HG03457 (cell line): ENCODE measurements at regions not wholly inside any gene's neighbourhood (a gene's known extent, or its start where the extent isn't known, plus 50 kb on each side); places are given as distances from the start of the nearest gene placed in this dataset.
"Not testable (repeated sequence)": the region's sequence is repeated elsewhere in the genome, so short reads cannot be mapped to it uniquely, and the experiment has no call there.

Experiments
- ATAC-seq: cut with Tn5 transposase; IDR thresholded peaks from one replicate; pipeline ENCODE4 v1.9.1; 2021; ENCODE audit warnings: moderate number of reproducible peaks; ENCODE audit not compliant: unreplicated experiment

DNA sequence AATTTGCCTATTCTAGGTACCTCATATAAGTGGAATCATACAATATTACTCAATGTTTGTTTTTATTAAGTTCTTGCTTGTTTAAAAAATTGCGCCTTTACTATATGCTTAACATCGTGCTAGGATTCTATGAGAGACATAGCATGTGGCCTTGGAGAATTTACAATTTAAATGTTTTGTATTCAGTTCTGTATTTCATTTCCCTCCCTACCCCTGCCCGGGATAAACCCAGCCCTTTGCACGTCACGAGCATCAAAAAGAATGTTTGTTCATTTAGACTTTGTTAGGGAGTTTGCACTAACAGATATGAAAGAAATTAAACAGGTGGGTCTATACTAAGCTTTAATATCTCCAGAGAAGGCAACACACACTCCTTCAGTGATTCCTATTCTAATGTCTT is 75.7 kb downstream of the C18orf54 start:
- no peak for ATAC-seq

DNA sequence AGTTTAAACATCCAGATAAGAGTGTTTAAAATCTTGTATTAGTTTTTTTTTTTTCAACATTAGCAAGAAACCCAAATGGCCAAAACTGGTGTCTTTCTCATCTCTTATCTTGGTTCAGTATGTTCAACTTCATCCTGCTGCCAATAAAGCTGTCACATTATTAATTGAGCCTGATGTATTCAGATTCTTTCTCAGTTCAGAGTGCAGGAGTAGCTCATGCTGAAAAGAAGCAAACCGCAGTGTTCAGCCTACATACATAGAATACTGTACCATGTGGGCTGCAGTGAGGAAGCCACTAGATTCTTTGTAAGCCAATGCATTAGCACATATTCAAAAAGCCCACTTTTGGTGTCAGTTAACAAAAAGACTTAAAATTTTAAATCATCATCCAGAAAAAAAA is 76.2 kb downstream of the C18orf54 start:
- ATAC-seq, result no peak

DNA sequence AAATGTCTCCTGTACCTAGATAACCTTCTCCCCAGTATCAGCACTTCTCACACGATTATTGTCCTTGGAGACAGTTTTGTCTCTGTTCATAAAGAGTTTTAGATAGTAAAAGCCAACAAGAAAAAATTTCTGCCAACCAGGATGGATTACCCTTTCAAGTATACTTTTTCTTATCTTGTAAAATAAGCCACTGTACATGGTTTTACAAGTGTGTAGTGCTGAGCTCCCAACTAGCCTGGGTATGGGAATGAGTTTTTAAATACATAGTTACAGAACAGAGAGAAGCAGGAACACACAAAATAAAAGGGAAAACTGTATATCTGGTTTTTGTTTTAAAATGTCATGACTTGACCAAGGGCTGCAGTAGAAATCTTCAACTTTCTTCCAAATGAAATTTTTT is 76.7 kb downstream of the C18orf54 start:
- ATAC-seq, result no peak

DNA sequence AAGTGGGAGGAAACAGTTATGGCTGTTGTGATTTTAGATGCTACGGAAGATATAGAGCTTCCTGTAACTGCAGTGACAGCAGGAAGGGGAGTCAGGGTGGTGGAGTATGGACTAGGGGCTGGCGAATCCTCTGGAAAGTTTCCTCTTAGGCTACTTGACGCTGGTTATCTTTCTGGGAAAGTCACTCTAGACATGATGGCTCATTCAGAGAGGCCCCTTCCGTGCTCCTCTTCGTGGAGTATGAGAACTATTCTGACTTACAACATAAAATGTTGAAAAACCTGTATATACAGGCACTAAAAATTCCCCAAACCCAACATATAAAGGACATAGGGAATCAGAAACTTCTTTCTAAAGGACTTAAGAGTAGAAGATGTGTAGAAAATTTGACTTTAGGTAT is 78.8 kb downstream of the C18orf54 start:
- no peak for ATAC-seq

DNA sequence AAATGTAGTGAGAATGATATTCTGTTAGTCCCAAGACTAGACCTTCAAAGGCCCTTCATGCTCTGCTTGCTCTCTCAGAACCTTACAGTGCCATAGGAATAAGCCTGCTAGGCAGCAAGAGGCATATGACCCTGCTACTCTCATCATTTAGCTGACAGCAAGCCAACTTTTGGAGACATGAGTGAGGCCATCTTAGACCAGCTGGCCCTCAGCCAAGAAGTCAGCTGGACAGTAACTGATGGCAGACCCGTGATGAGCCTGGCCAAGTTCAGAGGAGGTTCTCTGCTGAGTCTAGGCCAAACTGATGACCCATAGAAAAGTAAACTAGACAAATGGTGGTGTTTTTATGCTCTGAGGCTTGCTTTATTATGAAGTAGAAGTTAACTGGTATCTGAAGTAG is 82.6 kb downstream of the C18orf54 start:
- no peak for ATAC-seq

DNA sequence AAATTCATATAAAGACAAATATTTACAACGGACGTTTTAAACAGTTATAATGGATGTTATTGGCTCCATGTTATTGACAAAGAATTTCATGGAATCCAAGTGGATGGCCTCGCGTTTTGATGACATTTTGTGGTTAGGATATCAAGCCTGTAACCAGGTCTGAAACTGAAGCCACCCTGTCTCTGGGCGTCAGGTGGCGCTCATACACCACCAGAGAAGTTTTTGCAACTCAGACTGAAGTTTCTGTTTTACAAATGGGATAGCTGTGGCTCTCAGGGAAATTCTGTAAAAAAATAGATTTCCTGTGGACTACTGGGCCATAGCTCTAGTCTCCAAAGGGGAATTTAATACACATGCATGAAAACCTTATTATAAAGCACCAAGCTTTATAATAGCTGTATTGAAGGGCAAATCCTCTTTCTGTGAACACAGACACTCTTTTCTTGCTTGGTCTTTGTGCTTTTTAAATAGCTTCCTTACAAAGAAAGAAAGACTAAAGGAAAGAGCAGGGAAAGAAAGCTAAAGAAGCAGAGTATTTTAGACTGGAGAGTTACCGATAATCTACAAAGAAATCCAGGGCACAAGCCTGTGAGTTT is 86.7 kb downstream of the C18orf54 start:
- peak; percentile 65 for ATAC-seq

DNA sequence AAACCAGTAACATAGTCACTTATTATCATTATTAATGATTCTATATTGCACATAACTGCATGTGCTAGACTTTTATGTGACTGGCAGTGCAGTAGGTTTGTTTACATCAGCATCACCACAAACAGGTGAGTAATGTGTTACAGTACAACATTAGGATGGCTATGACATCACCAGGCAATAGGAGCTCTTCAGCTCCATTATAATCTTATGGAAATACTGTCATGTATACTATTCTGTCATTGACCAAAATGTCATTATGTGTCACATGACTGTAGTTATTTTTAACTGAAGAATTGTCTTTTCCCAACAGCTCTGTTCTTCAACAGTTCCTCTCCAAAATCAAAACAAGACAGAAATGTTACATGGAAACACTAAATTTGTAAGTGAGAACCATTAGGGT is 96.3 kb downstream of the C18orf54 start:
- ATAC-seq, result no peak

DNA sequence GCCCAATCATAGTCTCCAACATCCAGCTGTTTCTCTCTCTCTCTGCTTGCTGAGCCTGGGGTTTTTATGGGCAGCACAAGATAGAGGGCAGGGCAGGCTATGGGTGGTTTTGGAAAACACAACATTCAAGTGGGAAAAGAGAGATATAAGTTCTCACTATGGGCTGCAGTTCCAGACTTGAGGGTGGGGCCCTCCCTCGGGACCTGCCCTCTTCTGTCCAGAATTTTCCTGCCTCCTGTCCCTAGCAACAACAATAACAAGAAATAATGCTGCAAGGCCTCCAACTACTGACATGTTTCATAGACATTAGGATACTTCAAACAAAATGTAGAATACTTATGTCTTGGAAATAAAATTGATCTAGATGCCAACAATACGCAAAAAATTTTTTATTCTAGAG is 107.8 kb downstream of the C18orf54 start:
- ATAC-seq, result no peak

DNA sequence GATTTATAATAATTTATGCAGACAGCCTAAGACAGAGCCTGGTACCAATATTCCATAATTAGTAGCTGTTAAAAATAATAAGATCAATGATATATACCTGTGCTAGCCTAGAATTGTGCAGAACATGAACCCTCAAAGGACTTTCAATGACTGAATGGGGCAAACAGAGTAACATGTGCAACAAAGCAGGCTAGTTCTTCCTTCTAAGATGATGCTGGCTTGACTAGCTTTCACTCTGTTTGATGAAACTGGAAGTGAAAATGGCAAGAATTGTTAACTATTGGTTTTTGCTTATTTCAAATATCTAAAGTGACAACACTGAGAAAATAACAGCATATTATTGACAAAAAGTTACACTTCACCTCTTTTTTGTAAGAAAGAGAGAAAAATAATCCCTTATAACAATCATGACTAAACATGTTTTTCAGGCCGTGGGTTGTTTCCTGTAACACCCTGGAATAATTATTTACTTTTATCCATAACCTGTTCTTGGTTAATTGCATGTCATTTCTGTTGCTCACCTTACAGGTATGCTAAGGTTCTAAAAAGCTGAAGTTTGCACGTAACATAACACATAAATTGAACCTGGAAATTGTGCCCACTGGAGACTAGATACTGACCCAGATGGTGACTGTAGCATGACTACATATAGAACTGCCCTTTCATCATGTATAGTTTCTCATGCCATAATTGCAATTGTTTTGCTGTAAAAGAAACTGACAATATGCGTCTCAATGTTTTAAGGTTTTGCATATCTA is 108.7 kb downstream of the C18orf54 start:
- no peak for ATAC-seq

DNA sequence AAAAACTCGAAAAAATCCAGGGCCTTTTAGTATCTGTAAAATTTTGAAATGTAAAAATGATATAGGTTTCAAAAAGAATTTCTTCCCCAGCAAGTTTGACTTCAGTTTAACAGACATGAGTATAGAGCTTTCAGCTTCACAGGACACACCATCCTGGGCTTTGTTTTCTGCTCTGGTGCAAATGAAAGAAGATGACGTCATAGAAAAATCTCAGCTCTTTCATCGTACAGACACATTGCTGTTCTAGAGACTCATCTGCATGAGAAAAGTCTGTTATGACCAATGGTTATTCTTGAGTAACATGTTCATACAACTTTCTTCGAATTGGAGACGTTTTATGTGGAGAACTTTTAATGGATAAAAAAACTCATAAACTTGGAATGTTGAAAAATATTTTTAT is 111.7 kb upstream of the DYNAP start:
- ATAC-seq, result no peak

DNA sequence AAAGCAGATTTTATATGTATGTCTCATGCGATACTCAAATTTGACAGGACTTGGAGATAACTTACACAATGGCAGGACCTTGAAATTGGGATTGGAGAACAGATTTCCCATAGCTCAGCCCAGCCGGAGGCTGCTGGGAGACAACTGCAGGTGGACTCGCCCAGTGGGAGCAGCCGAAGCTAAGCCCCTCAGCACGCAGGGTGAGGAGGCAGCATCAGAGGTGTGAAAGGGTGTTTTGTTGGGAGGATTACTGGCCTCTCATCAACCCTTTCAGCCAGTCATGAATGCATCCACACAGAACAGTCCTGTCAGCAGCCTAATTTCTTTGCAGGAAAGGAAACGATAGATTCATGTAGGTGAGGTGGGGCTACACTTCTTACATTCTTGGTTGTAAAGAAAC is 110.4 kb upstream of the DYNAP start:
- no peak for ATAC-seq

DNA sequence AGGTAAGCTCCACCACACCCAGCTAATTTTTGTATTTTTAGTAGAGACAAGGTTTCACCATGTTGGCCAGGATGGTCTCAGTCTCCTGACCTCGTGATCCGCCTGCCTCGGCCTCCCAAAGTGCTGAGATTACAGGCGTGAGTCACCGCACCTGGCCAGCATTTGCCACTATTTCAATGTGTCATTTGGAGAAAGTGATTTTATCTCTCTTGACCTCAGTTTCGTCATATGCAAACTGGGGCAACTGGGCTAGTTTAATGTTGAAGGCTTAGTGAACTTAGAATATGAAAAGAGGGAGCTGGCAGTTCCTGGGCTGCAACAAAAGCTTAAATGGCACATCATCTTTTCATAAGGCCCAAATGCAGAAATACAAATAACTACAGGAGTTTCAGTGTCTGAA is 88.6 kb upstream of the DYNAP start:
- not testable (repeated sequence) for ATAC-seq

DNA sequence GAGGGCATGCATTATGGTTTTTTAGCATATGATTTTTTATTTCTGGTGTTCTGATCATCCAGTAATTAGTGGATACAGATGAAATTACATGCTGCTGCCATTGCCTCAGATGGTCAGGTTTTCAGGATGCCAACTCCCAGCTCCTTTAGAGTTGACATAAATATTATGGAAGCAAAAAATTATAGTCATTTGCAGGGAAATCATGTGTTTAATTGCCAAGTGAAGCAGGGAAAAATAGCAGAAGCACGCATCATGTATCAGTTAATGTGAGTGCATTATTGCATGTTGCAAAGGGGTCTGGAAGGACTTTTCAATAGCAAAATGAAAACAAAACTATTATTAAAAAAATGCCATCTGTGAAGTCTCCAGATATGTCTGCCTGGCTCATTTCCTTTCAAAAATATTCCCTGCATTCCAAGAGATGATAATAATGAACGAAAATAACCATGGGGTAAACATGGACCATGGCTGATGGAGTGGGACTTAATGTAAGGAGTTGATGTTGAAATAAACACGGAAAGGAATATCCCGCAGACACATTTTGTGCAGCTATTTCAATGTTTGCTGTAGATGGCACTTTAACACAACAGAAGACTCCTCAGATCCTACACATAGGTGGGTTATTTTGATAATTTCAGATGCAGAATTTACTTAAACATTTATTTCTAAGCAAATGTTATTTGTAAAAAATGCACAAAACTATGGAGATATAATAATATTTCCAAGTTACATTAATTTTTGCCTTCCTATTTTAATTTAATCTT is 87.7 kb upstream of the DYNAP start:
- no peak for ATAC-seq

DNA sequence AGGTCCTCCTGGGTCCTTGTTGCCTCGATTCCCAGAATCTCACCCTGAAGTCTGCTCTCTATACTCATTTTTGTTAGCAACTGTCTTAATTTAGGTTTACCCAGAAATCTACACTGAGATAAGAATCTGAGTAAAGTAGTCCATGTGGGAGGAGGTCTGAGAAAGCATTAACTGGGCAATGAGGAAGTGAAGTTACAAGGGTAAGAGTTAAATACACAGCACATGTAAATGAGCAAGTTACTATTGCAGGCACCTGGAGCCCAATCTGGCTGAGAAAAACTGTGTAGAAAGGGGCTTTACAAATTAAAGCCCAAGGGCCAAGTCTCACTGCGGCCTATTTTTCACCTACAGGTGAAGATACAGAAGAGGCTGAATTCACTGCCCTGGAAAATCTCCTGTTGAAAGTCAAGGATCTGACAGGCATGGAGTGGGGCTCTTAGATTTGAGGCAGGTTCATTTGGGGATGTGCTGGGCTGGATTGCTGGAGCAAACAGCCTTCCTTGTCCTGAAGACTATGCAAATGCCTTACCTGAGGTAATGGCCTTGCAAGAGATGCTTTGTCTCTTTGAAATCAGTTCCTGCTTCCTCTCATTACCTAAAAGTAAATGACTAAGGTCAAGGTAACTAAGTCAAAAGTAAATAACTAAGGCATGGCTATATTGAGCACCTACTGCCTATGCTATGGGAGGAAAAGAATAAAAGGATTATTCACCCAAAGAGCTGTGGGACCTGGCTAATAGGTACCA is 84.4 kb upstream of the DYNAP start:
- ATAC-seq, result no peak

DNA sequence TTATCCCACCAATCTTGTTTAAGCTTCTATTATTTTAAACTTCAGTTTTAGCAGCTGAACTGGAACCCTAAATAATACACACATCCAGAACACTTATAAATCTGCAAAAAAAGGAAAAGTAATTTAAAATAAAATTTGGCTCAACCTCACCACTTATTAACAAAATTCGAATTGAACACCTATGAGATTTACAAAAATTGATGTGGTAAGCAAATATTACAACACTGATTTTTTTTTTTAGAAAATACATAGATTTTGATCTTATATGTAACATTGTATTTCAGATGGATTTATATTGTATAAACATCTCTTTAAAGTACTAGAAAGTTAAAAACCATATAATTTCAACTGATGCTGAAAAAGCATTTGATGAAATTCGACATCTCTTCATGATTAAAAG is 81.3 kb upstream of the DYNAP start:
- no peak for ATAC-seq

DNA sequence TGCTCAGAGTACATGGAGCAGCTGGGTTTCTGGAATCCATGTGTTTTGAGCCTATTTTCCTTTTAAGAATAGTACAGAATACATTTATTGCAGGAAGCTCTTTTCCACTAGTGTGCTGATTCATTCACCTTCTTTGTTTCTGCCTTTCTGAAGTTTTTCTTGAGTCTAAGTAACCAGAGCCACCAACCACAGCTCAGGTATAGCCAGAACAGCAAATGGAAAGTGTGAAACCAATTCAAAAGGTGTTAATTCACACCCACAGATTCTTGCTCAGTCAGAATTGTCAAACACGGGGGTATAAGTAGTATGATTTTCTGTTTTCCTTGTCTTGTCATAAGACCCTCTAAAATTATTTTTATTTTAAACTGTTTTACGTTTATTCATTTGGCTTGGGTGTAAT is 75.9 kb upstream of the DYNAP start:
- ATAC-seq, result no peak

DNA sequence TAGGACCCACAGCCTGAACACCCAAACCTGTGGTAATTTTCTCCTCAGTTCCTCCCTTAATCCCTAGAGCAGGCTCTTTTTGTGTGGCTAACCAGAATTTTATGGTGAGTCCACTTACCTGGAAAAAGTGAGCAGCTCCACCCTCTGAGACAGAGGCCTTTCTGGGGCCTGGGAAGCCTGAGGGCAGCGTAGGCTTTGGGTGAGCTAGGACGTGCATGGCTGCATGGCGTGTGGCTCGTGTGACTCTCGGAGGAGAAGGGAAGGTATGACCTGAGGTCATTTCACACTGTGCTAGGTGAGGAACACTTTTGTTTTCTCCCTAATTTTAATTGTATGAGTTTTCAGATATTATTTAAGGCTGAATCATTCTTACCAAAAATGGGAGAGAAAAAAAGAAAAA is 73.5 kb upstream of the DYNAP start:
- no peak for ATAC-seq

DNA sequence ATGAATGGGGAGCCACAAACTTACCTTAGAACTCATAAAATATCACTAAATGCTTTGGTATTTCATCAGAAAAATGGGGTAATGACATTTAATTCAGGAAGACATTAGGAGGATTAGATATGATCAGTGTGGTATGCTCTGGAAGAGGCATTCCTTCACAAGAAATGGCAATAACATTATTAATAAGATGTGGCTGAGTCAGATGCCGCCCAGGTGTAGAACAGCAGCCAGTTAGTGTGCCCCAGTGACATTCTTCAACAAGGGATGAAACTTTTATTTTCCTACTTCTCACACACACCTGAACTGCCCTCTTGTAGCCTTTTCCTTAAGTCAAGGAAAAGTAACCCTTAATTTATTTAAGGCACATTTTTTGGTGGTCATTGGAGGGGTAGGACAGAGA is 69.2 kb upstream of the DYNAP start:
- ATAC-seq, result no peak

DNA sequence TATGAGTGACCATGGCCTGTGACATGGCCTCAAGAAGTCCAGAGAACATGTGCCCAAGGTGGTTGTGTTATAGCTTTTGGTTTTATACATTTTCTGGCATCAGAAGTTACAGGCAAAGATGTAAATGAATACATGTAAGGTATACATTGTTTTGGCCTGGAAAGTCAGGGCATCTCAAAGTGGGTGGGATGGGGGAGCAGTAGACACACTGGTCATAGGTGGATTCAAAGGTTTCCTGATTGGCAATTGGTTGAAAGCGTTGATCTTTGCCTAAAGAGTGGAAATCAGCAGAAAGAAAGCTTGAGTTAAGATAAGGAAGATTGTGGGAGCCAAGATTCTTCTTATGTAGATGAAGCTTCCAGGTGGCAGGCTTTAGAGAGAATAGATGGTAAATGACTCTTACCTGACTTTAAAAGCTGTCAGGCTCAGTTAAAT is 62.1 kb upstream of the DYNAP start:
- ATAC-seq, result no peak

DNA sequence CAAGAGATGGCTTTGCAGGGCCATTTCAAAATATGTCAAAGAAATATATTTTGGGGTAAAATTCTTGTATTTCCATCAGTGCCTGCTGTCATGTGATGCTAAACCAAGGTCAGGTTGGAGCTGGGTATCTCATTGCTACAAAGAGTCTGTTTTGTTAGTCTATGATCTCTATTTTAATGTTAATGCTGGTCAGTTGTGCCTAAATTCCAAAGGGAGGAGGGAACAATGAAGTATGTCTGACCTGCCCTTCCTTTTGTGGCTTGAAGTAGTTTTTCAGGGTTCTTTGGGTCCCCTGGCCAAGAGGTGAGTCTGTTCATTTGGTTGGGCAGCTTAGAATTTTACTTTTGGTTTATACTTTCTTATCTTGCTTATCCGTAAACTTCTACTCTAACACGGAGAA is 61.6 kb upstream of the DYNAP start:
- no peak for ATAC-seq

DNA sequence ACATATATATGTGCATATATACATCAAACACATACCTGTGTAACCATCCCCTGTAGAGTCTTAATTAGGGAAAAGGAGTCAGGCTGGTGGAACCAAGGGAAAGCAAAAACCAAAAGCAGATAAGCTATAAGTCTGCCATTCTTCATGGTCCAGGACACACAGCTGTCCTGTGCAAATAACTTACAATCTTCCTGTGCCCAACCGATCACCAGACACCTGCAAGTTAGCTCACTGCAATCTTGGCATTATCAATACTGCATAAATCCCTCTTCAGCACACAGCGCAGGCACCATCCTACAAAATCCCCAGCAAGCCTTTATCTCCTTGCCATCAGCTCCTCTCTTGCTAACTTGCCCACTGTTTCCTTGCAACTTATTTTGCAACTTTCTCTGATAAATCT is 60.8 kb upstream of the DYNAP start:
- no peak for ATAC-seq
